Stomach (tissue), 8 donors: ENCODE measurements at regions not wholly inside any gene's neighbourhood (a gene's known extent, or its start where the extent isn't known, plus 50 kb on each side); places are given as distances from the start of the nearest gene placed in this dataset.
"Not testable (repeated sequence)": the region's sequence is repeated elsewhere in the genome, so short reads cannot be mapped to it uniquely, and the experiment has no call there.

Source experiments
- DNase-seq, 2 donors: peaks; one replicate each; pipeline versions ENCODE4 v3.0.0 to v3.0.0-alpha.2; 2013 to 2019
- H3K27ac ChIP-seq, 5 donors: fragments of 200-600 bp in 4 of 5; sonication (generic) in 4 of 5; one replicate each; pipeline ENCODE4 v1.5.1; 2013 to 2019; ENCODE audit warnings: mild to moderate bottlenecking in 1 of 5, moderate library complexity in 1 of 5
- H3K27me3 ChIP-seq, 3 donors: fragments of 200-600 bp; sonication (generic); one replicate each; pipeline ENCODE4 v1.5.1; 2017 to 2019; ENCODE audit warnings: mixed run types in 1 of 3
- H3K36me3 ChIP-seq, 4 donors: fragments of 200-600 bp; sonication (generic); 1 replicate in 3 of 4; 2 replicates in 1 of 4; pipeline ENCODE4 v1.5.1; 2016 to 2019
- H3K4me1 ChIP-seq, 4 donors: fragments of 200-600 bp; sonication (generic); one replicate each; pipeline ENCODE4 v1.5.1; 2016 to 2019
- H3K4me3 ChIP-seq, 4 donors: fragments of 200-600 bp; sonication (generic) in 3 of 4; one replicate each; pipeline ENCODE4 v1.5.1; 2016 to 2019; ENCODE audit warnings: mild to moderate bottlenecking in 1 of 4
- H3K9me3 ChIP-seq, 4 donors: fragments of 200-600 bp; sonication (generic); one replicate each; pipeline ENCODE4 v1.5.1; 2016 to 2019
- EP300 ChIP-seq: sonication (generic); formaldehyde crosslinking; IDR thresholded peaks from one replicate; pipeline ENCODE4 v1.6.1; 2017; ENCODE audit warnings: antibody characterized with exemption
- POLR2A ChIP-seq, 4 donors: fragments of 450-650 bp; IDR thresholded peaks; one replicate each; pipeline ENCODE4 v1.6.1; 2016; ENCODE audit warnings: antibody characterized with exemption in 4 of 4, control low read depth in 2 of 4, mild to moderate bottlenecking in 1 of 4, moderate library complexity in 1 of 4
- POLR2AphosphoS5 ChIP-seq, 3 donors: sonication (generic); formaldehyde crosslinking; IDR thresholded peaks; one replicate each; pipeline ENCODE4 v1.6.1; 2016; ENCODE audit warnings: antibody characterized with exemption in 3 of 3
- WGBS, 5 donors: extraction: QIAGEN DNeasy Blood & Tissue Kit in 3 of 5; methylation state at CpG; one replicate each; pipeline versions ENCODE4 v1.1.5 to v1.1.7; 2013 to 2018; 5-methylcytosine and 5-hydroxymethylcytosine counted together
- intact Hi-C: fragments of 100-400 bp; cut with DNase I; formaldehyde crosslinking; loops from one replicate; pipeline ENCODE4 v1.15.1; 2023; ENCODE audit warnings: low total_unique reads
- TF ChIP-seq, protein P1 (sequence below), 7 experiments: fragments of 450-650 bp in 4 of 7; fragments of 200-600 bp in 3 of 7; sonication (generic) in 3 of 7; IDR thresholded peaks; one replicate each; pipeline ENCODE4 v1.5.1; 2016 to 2019; ENCODE audit warnings: antibody characterized with exemption in 7 of 7, control low read depth in 2 of 7, mild to moderate bottlenecking in 1 of 7
- donor health status: healthy with polysubstance abuse.
- donor health status: Bipolar disorder and iron deficiency.
- donor health status: healthy.

GRCh38 chr3:80618295-80619256, 850.8 kb upstream of the ROBO1 start:
- no peak for DNase-seq

GRCh38 chr3:80612366-80612765, 844.6 kb upstream of the ROBO1 start:
- Histone ChIP-seq H3K9me3 (no peaks in the 10 kb centered on the region), H3K27ac (no peak overlapping the region), H3K27me3 (no peaks in the 10 kb centered on the region), H3K4me3 (no peak overlapping the region), H3K36me3 (no peaks in the 10 kb centered on the region), H3K4me1 (no peaks in the 10 kb centered on the region)
- no peak for TF ChIP-seq POLR2AphosphoS5 (IDR thresholded peaks at IDR 0.05)
- intact Hi-C loops = no loop called here
- 10 to 17% (median 13%) methylated on average over 2 of the region's 2 CpGs for WGBS, 5 donors
- DNase-seq = no peak

More at GRCh38 chr3:80618295-80619256, 850.8 kb upstream of the ROBO1 start:
- H3K4me3 ChIP-seq = no peak overlapping the region
- H3K27me3 ChIP-seq = no peaks in the 10 kb centered on the region
- H3K4me1 ChIP-seq = no peaks in the 10 kb centered on the region
- H3K27ac ChIP-seq = no peak overlapping the region
- no peaks in the 10 kb centered on the region for H3K9me3 ChIP-seq
- intact Hi-C loops = no loop called here
- WGBS, 5 donors = 43 to 52% (median 45%) methylated on average over 8 of the region's 8 CpGs
- H3K36me3 ChIP-seq = no peaks in the 10 kb centered on the region
- TF ChIP-seq, protein P1, sequence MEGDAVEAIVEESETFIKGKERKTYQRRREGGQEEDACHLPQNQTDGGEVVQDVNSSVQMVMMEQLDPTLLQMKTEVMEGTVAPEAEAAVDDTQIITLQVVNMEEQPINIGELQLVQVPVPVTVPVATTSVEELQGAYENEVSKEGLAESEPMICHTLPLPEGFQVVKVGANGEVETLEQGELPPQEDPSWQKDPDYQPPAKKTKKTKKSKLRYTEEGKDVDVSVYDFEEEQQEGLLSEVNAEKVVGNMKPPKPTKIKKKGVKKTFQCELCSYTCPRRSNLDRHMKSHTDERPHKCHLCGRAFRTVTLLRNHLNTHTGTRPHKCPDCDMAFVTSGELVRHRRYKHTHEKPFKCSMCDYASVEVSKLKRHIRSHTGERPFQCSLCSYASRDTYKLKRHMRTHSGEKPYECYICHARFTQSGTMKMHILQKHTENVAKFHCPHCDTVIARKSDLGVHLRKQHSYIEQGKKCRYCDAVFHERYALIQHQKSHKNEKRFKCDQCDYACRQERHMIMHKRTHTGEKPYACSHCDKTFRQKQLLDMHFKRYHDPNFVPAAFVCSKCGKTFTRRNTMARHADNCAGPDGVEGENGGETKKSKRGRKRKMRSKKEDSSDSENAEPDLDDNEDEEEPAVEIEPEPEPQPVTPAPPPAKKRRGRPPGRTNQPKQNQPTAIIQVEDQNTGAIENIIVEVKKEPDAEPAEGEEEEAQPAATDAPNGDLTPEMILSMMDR (IDR thresholded peaks at IDR 0.05) = no peak
- TF ChIP-seq POLR2A (IDR thresholded peaks at IDR 0.05) (no peak), POLR2AphosphoS5 (IDR thresholded peaks at IDR 0.05) (no peak), EP300 (no peak)

DNA sequence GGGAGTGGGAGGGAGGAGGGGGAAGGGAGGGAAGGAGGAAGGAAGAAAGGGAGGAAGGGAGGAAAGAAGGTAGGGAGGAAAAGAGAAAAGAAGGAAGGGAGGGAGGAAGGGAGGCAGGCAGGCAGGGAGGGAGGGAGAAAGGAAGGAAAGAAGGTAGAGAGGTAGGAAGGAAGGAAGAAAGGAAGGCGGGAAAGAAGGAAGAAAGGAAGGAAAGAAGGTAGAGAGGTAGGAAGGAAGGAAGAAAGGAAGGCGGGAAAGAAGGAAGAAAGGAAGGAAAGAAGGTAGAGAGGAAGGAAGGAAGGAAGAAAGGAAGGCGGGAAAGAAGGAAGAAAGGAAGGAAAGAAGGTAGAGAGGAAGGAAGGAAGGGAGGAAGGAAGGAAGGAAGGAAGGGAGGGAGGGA, 840.3 kb upstream of the ROBO1 start:
- DNase-seq, intact Hi-C loops, H3K9me3 ChIP-seq, H3K4me1 ChIP-seq, H3K27me3 ChIP-seq, H3K4me3 ChIP-seq, H3K27ac ChIP-seq, H3K36me3 ChIP-seq: not testable (repeated sequence)
- WGBS, 5 donors = 84 to 99% (median 86%) methylated on average over 3 of the region's 3 CpGs

- 67 to 80% (median 74%) methylated on average over 4 of the region's 4 CpGs for WGBS, 5 donors
- Histone ChIP-seq H3K4me3 (no peak overlapping the region), H3K27me3 (no peaks in the 10 kb centered on the region), H3K4me1 (no peaks in the 10 kb centered on the region), H3K36me3 (no peaks in the 10 kb centered on the region), H3K9me3 (no peaks in the 10 kb centered on the region), H3K27ac (no peak overlapping the region)
- intact Hi-C loops = no loop called here
- no peak for DNase-seq
- TF ChIP-seq POLR2A (IDR thresholded peaks at IDR 0.05) (no peak), POLR2AphosphoS5 (IDR thresholded peaks at IDR 0.05) (no peak), EP300 (no peak)
- TF ChIP-seq, protein P1 (IDR thresholded peaks at IDR 0.05) = no peak
Observed at GRCh38 chr3:80606073-80606472, 838.3 kb upstream of the ROBO1 start.

DNA sequence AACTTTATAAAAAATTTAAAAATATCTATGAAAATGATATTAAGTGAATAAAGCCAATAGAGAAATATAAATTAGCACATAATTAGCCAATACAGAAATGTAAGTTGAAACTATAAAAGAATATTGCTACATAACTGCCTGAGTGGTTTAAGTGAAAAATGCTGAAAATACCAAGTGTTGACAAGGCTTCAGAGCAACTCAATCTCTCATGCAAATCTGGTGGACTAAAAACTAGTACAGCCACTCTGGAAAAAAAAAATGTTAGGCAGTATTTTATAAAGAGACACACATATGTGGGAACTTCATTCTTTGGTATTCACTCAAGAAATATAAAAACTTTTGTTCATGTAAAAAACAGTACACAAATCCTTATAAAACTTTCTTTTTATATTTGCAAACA, 833.7 kb upstream of the ROBO1 start:
- Histone ChIP-seq H3K36me3 (no peaks in the 10 kb centered on the region), H3K4me3 (no peak overlapping the region), H3K27ac (no peak overlapping the region), H3K9me3 (peaks cover 0 to 14% (median 3%) of the 10 kb centered on the region in 4 donors), H3K27me3 (no peaks in the 10 kb centered on the region), H3K4me1 (no peaks in the 10 kb centered on the region)
- intact Hi-C loops = no loop called here
- no peak for DNase-seq
- TF ChIP-seq POLR2A (IDR thresholded peaks at IDR 0.05) (no peak), POLR2AphosphoS5 (IDR thresholded peaks at IDR 0.05) (no peak), EP300 (no peak)
- TF ChIP-seq, protein P1 (IDR thresholded peaks at IDR 0.05) = no peak
